Right lung (tissue), 2 donors: ENCODE measurements at regions not wholly inside any gene's neighbourhood (a gene's known extent, or its start where the extent isn't known, plus 50 kb on each side); places are given as distances from the start of the nearest gene placed in this dataset.

Source experiments
- DNase-seq, 2 donors: peaks; one replicate each; pipeline ENCODE4 v3.0.0-alpha.2; 2013

DNA sequence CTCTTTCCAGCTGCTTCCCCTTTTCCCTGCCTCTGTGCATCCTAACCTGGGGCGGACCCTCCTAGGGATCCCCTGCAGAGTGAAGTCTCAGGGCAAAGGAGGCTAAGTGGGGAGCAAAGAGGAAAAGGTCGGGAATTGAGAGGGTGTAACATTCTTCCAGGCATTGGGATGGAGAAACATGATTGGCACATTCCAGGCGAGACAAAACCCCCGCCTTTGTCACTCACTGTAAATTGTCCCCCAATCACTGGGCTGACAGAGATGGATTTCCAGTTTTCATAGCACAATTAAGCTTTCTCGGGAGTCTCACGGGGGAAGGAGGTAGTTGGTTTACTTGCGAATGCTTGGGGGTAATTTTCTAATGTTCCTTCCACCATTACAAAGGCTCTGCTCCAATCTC is 74.9 kb downstream of the MIAT start:
- no peak for DNase-seq

DNA sequence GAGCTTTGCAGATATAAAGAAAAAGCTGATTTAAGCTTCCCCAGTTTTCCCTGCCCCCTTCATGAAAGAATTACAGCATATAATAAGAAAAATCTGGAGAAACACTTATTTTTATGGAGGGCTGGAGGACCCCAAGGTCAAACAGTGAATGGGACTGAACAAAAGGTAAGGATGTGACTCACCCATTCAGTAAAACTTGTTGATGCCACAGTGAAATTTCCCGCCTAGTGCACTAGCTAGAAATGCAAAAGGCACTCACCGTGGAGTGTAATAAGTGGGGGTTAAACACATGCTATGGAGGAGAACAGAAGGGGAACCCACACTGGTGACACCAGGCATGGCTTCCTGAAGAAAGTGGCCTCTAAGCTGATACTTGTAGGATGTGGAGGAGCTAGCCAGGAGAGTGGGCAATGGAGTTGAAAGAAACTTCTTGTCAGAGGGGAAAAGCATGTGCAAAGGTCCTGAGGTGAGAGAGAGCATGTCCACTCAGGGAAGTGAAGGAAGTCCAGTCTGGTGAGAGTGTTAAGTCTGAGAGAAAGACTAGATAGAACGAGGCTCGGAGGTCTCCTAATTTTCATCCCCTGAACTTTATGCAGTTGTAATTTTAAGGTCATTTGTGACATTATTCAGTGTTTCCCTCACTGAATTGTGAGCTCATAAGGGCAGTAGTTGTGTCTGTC is 77.1 kb downstream of the MIAT start:
- DNase-seq = no peak

DNA sequence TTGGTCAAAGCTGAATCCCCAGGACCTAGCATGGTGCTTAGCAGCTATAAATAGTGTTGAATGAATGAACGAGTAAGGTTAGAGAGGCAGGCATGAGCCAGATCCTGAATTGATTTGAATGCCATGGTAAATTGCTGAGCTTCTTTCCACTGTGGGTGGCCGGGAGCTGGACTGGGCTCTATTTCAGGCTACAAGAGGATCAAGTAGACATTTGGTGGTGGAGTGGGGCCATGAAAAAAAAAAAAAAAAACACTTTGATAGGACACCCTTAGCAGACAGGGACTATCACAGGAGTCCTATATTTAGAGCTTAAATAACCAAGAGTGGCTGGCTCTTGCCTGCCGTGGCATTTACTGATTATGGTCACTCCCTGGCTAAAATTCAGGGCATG is 77.6 kb downstream of the MIAT start:
- no peak for DNase-seq

DNA sequence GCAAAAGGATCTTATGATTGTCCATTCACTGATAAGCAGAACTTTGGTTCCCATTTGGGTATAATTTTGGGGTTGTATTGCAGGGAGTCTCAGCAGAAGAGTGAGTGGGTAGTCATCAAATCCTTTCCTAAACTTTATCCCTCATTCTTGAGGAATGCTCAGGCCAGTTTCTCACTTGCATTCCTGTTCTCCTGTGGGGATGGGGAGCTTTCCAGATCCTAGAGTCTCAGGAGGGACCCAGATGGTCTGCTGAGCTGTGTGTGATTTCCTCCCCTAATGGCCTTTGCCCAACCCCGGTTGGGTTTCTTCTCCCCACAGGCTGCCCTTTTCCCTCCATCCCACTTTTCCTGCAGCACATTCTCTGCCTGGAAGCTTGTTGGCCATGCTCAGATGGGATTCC is 79.9 kb downstream of the MIAT start:
- DNase-seq = no peak

DNA sequence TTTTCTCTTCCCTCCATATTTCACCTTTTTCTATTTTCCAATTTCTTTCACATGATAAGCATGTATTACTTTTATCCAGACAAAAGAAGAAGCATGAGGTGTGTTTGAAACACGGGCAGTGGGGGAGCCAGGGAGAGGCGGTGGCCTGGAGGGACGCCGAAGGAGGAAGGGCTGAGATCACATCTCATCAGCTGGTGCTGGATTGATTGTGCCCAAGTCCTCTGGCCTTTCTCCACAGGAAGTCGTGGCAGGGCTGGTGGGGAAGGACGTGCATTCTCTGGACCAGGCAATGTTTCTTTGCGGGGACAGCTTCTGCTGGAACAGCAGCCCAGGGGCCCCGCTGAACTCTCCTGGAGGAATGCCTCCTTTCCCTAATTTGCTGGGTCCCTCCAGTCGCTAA is 82.9 kb downstream of the MIAT start:
- no peak for DNase-seq

DNA sequence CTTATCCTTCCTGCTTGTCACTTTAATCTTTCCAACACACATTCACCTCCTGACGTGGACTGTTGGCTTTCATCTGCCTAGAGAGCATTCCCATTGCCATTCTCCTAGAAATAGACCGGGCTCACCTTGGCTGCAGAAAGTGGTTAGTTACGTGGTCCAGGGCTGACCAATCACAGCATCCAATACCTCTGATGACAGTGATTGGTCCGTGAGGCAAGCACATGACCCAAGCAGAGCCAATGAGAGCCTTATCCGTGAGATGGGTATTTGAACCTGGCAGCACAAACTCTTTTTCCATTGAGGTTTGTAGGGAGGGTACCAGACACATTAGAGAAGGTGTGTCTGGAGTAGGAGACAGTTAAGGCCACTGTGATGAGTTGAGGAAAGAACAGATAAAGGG is 85.8 kb downstream of the MIAT start:
- no peak for DNase-seq

DNA sequence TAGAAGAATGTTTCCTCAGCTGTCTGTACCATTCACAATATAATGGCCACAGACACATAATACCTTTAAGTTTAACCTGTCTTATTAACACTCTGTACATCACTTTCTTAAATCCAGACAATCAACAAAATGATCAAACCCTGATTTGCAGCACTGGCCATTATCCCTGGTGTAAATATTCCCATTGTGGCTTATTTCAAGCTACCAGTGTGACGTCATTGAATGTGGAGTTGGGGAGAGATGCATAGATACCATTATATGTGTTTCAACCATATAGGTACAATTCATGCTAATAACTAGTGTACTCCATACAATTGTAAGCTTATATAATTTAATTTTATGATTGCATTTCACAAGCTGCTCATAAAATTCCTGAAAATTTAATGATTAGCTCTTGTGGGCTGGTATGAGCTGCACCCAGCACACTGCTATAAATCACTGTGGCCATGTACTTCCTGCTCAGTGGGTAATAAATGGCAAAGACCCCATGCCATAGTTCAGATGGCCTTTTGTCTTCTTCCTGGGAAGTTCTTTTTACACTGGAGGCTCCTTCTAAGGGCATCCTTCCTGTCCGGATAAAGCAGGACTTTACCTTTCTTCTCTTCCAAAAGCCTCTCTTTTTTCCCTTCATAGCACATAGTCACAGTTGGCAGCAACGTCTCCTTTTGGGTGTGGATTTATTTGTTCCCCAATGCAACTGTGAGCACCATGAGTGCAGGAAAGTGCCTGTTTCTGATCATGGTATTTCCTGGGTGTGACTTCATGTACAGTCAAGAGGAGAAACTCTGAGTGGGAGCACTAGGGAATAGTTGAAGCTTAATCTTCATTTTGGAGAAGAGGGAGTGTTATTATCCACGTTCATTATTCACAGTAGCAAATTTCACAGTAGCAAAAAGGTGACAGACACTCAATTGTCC is 87.8 kb downstream of the MIAT start:
- no peak for DNase-seq

DNA sequence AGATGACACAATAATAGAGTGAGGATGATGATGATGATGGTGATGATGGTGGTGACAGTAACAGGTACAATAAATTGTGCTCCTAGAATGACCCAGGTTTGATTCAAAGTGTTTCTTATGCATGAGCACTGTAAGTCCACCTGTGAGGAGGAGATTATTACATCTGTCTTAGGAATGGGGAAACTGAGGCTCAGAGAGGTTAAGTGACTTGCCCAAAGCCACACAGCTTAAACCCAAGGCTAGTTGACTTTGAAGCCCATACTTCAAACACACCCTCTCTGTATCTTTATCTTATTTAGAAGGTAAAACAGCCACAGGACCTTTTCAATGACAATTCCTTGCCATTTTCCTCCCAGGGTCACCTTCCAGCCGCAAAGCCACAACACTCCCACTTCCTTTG is 88.9 kb downstream of the MIAT start:
- DNase-seq = no peak

DNA sequence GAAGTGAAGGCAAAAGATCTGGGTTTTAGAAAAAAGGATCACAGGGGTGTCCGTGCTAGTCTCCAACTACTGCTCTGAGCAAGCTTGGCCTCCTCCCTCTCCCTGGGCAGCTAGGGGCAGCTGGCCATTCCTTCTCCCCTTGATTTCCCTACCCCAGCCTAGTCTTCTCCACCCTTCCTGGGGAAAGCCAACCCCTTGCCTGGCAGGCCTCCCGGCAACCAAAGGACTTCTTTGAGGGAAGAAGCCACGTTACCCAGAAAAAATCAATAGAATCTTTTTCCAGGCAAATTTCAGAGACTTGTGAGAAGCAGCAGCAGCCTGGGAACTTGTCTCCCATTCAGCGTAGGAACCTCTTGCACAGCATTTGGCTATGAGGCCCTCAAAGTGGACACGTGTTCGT is 91.5 kb downstream of the MIAT start:
- no peak for DNase-seq

DNA sequence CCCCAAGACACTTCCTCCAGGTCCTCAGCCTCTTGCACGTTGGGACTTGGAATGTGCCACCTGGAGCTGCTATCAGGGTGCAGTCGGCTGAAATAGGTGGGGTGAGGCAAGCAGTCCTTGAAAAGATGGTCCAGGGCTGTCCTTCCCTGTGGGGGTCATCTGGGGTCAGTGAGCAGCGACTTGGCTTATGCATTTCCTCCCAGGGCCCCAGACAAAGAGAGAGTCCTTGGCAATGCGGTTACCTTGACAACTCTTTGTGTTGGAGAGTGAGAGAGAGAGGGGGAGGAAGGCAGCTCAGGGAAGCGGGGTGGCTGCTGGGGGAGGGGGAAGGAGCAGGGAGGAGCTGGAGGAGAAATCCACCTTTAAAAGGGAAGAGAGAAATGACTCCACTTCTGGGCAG is 93.8 kb downstream of the MIAT start:
- no peak for DNase-seq

DNA sequence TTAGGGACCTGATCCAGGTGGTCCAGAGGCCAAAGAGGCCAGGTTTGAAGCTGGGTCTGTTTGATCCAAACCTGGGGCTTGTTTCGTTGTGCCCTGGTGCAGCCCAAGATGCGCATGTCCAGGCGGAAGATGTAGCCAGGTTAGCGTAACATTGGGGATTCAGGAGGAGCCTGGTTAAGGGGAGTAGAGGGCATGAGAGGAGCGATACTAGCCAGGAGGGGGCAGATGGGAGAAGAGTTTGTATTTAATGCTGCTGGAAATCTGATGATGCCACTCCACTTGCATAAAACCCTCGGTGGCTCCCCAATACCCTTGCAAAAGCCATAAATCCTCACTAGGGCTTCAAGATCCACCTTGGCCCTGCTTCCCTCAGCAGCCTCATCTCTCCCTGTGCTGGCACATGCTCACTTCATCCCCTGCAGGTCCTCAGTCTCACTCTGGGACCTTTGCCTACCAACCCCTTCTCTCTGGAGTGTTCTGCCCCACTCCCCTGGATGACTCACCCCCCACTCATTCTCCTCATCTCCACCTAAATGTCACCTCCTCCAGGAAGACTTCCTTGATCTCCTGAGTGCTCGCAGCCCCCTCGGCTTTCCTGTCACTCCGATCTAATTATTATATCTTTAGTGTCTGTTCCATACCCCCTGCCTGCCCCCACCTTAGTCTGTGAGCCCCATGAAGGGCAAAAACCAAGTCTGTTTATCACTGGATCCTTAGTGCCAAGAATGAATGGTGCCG is 95.9 kb downstream of the MIAT start:
- DNase-seq = no peak

DNA sequence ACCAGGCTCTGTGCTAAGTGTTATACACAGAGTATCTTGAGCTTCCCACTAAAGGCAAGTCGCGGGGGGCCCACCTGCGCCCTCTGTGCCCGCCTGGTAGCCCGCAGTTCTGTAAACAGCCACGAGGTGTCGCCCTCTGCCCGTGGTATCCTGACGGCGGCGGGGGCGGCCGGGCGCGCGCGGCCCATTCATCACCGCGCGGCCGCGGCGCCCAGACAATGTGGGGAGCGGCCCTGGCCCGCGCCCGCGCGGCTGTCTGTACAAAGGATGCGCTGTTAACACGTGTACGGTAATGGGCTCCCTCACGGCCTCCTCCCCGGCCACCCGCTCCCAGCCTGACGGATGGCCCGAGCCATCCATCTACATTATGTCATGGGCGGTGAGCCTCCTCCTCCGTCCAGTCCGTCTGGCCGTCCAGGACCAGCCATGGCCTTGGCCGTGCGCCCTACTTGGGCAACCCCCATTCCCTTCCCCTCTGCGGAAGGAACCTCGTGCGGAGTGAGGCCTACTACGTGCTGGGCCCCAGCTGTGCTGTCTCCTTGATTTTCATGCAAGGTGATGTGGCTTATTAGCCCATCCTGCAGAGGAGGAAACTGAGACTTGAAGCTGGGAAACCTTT is 99.4 kb downstream of the MIAT start:
- no peak for DNase-seq

DNA sequence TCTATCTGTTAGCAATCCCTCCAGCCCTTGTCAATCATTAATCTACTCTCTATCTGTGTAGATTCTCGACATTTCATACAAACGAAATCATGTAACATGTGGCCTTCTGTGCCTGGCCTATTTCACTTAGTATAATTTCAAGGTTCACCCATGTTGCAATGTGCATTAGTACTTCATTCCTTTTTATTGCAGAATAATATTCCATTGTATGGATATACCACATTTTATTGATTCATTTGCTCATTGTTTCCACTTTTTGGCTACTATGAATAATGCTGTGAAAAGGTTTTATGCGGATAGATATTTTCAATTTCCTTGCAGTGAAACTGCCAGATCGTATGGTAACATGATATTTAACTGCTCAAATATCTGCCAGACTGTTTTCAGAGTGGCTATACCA is 100.1 kb downstream of the MIAT start:
- no peak for DNase-seq

DNA sequence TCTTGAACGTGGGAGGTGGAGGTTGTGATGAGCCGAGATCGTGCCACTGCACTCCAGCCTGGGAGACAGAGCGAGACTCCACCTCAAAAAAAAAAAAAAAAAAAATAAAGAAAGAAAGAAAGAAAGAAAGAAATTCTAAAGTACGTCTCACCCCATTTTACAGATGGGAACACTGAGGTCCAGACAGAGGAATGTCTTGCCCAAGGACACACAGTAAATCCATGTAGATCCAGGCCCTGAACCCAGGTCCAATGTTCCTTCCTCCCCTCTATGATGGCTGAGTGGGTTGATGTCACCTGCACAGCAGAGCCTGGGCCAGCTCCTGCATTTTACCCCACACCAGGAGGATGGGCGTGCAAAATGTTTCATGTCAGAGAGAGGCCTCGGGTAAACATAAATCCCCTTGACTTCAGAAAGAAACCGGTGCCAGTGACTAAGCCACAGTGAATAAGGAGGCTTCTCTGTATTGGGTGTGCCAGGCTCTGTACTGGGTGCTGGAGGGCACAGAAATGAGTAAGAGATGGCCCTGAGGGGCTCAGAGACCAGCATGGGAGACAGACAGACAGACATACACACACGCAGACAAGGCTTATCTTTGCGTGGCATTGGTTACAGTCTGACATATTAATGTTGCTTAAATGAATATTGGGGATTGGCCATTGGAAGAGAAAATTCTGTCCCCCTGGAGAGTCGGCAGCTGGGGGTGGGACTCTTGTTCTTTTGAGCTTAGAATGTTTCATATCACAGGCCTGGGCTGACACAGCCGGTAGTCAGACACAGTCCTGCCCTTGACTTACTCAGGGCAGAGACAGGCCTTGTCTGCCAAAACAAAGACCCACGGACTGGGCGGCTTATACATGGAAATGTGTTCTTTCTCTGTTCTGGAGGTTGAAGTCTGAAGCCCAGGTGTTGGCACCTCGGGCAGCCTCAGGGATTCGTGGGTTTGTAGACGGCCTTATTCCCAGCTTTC is 105.4 kb downstream of the MIAT start:
- no peak for DNase-seq

DNA sequence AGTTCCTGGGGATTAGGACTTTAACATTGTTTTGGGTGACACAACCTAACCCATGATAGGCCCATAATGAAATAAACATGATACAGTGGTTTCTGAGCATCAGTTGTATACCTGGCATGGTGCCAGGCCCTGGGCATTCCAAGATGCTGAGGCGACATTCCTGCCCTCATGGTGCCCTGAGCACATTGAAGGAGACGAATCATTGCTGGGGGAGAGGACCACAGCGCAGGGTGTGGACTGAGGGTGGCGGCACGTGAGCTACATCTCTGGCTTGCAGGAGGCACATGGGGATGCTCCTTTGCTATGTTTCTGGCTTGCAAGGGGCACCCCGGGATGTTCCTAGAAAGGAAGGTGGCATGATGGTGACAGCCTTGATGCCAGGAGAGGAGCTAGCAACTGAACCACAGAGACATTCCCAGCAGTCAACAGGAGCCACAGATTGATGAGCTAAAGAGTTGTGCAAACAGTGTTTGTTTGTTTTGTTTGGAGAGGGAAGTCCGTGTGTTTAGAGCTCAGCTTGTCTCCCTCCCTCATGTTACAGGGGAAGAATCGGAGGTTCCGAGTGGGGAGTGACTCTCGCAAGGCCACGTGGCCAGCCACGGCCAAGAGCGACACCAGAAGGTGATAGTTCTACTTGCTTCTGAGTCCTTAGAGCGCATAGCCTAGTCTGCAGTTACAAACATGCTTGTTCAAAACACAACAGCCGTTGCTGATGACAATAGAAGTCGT is 106.4 kb downstream of the MIAT start:
- no peak for DNase-seq

DNA sequence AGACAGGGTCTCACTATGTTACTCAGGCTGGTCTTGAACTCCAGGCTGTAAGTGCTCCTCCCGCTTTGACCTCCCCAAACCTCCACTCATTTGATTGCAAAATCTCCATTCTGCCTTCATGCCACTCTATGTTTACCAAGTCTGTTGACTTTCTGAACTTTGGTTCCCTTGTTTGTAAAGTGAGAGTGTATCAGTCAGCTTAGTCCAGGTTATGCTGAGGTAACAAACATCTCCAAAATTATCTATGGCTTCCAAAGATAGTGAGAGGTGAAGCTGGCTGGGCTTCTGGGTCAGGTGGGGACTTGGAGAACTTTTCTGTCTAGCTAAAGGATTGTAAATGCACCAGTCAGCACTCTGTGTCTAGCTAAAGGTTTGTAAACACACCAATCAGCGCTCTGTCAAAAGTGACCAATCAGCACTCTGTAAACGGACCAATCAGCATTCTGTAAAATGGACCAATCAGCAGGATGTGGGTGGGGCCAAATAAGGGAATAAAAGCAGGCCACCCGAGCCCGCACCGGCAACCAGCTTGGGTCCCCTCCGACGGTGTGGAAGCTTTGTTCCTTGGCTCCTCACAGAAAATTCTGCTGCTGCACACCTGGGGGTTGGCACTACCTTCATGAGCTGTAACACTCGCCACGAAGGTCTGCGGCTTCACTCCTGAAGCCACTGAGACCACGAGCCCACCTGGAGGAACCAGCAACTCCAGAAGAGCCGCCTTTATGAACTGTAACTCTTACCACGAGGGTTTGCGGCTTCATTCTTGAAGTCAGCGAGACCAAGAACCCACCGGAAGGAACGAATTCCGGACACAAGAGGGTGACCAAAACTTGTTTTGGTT is 109.3 kb downstream of the MIAT start:
- DNase-seq = no peak

DNA sequence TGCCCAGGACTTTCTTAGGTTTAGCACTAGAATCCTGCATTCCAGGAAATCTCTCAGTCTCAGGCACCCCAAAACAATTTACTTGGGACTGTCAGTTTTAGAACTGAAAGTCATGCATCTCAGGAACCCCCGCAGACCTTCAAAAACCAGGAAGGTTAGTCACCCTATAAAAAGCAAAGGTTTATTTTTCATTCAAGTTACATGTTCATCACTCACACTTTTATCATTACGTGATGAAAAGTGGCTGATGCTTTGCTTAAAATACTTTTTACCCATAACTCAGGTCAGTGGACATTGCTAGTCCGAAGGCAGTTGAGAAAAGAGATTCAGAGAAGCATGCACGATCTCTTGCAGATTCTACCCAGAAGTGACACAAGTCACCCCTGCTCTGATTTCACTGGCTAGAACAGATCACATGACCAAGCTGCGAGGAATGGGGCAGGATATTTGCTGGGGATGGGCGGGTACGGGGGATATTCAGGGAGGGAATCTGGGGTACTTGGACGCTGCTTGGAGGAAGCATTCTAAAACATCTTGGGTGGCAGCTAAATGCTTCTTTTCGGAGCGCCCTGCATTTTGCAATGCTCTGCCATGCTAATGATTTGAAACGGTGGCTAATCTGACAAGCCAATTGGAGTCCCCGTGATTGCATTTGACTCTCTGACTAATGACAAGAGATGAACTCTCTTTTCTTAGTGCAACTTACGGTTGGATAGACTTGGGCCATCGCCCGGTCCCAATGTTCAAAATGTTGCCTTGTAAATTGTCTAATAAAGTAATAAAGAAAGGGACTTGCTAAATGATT is 110.2 kb downstream of the MIAT start:
- no peak for DNase-seq

DNA sequence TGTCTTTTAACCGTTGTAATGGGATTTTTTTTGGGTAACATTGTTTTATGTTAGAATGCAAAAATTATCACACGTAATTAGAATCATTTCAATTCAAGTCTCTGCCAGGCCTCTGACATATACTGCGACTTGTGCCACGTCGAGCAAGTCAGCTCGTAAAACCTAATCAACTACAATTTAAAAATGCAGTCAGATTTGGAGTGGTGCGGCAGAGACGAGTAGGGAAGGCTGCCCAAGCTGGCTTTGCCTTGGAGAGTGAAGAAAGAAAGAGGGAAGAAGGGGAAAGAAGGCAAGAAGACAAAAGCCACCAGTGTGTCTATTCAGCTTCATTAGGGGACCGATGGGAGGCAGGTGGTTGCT is 110.7 kb downstream of the MIAT start:
- DNase-seq = no peak

DNA sequence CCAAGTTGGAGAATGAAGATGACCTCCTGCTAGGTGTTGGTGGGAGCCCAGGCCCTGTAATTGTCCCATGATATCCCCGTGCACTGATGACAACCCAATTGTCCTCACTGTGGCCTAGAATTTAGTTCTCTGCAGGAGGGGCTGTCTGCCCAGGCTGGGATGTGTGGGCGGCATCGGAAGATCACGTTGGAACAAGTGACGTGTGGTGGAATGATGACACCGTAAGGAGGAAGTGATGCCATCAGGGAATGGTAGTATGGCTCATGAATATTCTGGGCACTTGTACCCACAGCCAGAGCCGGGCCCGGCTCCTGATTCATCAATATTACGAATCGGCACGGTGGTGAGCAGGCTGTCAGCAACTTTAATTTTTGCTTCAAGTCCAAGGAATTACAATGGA is 111.6 kb downstream of the MIAT start:
- DNase-seq = no peak
